ENCODE measurements at regions not wholly inside any gene's neighbourhood (a gene's known extent, or its start where the extent isn't known, plus 50 kb on each side); places are given as distances from the start of the nearest gene placed in this dataset.
A peak's percentile ranks its signal among the peaks of the same experiment; 100 is the strongest.

DNA sequence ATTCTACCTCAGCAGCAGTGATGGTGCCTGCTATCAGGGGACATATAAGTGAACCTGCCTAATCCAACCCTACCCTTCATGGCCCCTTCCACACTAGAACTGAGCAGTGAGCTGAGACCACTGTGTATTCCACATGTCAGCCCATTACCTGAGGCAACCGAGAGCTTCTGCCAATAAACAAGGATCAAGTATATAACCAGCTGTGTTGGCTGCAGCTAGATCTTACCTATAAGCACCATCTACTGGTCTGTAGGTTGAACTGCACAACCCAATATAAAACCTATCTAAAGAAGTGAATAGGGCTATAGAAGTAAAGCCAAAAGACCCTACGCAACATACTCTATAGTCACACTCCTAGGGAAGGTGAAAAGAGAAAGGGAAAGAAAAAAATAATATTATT, 376.9 kb downstream of the HHIPL2 start:
- peak; percentile 30 for DNase-seq (ENCODE audit: low spot score)

DNA sequence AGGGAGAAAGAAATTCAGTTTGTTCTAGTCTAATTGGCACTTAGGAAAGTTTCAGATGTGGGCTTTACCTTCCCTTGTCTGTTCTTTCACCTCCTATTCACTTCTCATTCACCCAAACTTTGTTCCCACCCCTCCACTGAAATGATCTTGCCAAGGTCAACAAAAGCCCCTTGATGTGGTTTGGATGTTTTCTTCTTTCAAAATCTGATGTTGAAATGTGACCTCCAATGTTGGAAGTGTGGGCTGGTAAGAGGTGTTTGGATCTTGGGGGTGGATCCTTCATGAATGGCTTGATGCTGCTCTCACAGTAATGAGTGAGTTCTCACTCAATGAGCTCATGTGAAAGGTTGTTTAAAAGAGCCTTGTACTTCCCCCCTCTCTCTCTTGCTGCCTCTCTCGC, 379.3 kb downstream of the HHIPL2 start:
- DNase-seq (ENCODE audit: low spot score): no peak

DNA sequence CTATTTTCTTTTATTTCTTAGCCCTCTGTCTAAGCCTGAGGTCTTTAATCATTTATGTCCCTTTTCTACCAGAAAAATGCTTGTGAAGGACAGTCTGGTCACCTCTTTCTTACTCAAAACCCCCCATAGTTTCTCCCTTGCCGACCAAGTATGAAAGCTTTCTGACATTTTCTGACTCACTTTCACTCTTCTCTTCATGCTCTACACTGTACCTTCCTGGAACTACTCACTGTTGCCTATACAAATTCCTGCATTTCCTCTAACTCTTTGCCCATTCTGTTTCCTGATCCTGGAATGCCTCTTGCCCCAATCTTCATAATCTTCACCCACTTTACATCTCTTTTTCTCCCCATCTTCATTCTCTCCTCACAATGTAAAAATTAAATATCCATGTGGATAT, 380.0 kb downstream of the HHIPL2 start:
- DNase-seq (ENCODE audit: low spot score): no peak

DNA sequence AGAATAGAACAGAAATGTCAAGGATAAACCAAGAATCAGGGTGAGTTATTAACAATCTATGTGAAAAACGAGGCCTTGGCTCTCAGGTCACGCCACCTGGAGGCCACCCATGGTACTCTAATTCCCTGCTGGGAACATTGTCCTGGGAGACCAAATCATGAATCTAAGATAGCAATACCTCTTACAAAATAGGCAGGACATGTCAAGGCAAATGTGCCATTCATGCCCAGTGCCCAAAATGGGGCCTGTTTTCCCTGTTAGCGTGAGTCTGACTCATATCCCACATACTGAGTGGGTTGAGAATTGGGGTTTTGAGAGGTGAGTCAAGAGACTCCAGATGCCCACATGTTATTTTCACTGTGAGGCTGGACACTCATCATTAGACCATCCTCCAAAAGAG, 380.8 kb downstream of the HHIPL2 start:
- DNase-seq (ENCODE audit: low spot score): peak; percentile 83

DNA sequence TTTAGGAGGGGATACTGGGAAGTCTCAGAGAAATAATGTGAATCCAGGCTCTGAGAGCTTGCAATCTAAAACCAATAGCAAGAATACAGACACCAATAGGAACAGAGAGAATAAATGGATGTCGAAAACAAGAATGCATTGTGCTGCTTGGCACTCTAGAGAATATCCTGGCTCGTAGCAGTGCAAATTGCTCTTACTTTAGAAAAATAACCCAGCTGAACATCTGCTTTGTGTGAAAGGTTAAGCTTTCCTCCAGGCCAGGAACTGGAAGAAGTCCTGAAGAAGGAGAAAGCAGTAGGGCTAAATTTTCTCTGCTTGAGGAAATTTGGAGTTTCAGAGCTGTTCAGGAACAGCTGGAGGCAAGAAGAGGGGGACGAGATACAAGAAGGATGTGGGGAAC, 382.3 kb downstream of the HHIPL2 start:
- DNase-seq (ENCODE audit: low spot score): no peak

DNA sequence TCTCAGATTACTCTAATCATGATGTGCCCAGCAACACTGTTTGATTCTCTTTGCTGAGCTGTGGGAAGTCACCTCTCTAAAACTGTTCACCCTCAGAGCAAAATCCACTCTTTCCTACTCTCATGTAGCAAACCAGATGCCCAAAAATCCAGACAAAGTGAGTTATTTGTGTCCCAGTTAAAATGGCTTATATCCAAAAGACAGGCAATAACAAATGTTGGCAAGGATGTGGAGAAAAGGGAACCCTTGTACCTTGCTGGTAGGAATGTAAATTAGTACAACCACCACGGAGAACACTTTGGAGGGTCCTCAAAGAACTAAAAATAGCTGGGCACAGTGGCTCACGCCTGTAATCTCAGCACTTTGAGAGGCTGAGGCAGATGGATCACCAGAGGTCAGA, 384.0 kb downstream of the HHIPL2 start:
- no peak for DNase-seq (ENCODE audit: low spot score)

DNA sequence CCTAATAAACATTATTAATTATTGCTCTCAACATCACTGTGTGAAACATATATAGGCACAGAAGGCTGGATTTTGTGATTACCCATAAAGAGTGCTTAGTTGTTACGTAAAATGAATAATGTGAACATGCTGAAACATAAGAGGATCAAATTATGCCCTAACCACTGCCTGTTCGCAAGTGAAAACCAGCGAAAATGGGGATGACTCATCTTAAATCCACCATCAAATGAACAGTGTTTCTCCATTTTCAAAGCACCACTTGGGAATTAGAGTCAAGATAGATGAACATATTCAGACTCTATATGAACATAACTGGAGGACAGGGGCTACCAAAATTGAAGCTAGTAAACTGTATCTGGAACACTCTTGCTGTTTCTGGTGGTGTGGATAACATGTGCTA, 386.2 kb downstream of the HHIPL2 start:
- DNase-seq (ENCODE audit: low spot score): no peak

DNA sequence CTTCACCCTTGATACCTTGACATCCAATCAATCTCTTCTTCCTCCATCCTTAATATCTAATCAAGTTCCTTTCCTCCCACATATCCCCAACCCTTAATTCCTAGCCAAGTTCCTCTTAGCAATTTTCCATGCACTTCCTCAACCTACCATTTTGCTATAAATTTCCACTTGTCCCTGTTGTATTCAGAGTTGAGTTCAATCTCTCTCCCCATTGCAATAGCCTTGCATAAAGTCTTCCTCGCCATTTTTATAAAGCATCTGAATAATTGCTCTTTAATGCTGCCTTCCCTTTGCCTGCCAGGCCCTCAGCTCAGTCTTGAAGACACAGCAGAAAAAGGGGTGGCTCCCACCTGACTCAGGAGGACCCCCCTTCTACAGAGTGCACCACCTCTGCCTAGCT, 390.3 kb downstream of the HHIPL2 start:
- no peak for DNase-seq (ENCODE audit: low spot score)

DNA sequence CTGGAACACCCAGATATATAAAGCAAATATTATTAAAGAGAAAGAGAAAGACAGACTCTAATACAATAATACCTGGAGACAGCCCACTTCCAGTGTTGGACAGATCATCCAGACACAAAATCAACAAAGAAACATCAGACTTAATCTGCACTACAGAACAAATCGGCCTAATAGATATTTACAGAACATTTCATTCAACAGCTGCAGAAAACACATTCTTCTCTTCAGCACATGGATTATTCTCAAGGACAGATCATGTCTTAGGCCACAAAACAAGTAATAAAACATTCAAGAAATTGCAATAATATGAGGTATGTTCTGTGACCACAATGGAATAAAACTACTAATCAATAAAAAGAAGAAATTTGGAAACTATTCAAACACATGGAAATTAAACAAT, 398.3 kb upstream of the DUSP10 start:
- no peak for DNase-seq (ENCODE audit: low spot score)

DNA sequence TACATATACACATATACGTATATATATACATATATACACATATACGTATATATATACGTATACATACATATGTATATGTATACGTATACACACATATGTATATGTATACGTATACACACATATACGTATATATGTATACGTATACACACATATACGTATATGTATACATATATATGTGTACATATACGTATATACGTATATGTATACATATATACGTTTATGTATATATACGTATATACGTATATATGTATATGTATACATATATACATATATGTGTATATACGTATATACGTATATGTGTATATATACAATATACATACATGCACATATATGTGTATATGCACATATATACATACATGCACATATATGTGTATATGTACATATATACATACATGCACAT, 396.2 kb upstream of the DUSP10 start:
- no peak for DNase-seq (ENCODE audit: low spot score)

DNA sequence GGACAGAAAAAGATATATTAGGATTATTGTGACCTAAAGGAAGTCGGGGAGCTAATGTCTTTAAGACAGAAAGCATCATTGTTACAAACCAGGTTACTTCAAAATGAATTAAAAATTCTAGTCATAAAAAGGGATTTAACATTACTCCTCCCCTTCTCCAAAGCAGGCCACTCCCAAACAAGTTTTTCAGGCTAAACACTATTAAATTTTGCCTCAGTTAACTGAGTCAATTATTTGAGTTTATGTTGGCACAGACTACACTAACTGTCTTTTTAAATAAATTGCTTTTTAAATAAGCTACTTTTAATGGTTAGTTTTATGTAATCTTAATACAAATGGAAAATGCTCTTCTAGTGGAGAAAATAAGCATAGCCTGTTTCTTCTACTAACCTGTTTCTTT, 395.0 kb upstream of the DUSP10 start:
- no peak for DNase-seq (ENCODE audit: low spot score)

DNA sequence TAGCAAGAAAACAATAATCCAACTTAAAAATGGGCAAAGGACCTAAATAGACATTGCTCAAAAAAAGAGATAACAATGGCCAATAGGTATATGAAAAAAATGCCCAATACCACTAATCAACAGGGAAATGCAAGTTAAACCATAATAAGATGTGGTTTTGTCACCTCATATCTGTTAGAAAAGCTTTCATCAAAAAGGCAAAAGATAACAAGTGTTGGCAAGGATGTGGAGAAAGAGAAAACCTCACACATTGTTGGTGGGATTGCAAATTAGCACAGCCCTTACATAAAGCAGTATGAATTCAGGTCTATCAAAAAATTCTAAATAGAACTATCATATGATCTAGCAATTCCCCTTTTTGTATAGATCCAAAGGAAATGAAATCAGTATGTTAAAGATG, 387.2 kb upstream of the DUSP10 start:
- DNase-seq (ENCODE audit: low spot score): no peak

DNA sequence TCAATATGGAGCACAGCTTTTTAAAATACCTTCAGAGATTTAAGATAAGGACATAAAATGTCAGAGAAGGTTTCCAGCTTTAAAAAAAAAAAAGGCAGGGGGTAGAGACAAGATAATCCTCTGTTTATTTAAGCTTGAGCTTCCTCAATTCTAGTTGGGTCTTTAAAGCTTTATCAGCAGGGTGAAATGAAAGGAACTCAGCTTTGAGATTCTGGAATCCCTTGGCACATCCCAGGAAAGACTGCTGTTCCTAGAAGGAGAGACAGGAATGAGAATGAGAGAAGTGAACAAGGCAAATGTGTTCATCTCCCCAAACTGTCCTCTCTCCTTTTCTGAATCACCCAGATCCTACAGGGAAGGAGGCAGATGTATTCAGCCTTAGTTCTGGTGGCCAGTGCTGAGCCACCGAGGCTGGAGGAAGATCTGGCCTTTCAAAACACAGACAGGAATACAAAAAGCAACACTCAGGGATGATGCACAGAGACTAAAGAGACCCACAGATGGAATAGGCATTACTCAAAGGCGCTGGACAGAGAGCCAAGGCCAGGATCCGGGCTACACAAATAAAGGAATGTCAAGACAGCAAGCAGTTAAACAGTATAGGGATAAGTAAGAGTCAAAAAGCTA, 385.8 kb upstream of the DUSP10 start:
- DNase-seq (ENCODE audit: low spot score): no peak

DNA sequence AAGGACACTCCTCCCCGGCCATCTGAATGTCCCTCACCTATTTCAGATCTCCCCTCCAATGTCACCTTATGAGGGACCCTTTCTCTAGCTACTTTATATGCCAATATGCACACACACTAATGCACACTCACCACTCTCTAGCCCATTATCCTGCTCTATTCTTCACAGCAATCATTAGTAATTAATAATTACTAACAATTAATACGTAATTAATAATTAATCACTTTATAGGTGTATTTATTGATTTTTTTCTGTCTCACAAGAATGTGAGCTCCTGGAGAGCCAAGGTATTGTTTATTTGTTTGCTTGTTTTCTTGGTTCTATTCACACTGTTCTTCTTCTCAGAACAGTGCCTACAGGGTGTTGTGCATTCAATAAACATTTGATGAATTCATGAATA, 385.2 kb upstream of the DUSP10 start:
- no peak for DNase-seq (ENCODE audit: low spot score)

DNA sequence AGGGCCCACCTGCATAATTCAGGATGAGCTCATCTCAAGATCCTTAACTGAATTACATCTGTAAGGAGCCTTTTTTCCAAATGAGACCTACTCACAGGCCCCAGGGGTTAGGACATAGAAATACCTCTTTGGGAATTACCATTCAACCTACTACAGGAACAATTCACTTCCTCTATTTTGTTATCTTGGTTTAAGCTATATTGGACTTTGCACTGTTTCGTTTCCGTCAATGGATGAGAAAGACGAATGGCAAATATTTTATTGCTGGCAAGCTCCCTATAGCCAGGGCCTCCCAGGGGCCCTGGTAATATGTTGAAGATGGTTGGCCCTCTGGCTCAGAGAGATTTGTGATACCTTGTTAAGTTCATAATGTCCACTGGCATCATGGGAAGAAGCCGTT, 384.2 kb upstream of the DUSP10 start:
- DNase-seq (ENCODE audit: low spot score): no peak

DNA sequence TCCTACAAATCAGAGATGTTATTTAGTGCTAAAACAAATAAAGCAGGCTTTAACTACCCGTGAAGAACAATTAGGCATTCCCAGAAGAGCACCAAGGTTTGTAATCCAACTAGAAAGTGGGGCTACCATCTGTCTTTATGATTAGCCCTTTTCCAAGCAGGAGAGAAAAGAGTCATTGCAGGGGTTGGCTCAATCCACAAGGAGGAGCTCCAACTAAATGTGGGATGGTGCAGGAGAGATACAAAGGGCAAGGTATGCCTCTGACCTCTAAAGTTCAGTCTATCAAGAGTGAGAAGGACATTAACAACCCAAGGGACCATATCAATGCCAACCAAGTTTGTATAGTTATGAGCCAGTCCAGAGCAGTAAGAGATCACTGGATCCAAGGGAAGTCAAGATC, 382.7 kb upstream of the DUSP10 start:
- no peak for DNase-seq (ENCODE audit: low spot score)

DNA sequence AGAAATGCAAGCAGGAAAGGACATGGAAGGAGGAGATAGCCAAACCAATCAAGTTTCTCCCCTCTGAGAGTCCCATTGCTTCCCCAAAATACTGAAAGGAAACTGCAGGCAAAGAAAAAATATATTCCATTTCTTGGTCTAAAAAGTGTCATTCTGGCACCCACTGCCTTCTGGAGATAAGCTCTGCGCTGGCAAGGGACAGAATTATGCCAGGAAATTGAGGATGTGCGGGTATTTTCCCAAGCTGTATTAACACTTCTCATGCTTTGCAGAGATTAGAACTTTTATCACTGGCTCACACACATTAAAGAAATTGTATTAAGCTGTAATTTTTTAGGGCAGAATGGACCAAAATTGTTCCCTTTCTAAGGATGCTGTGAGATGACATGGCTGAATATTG, 381.2 kb upstream of the DUSP10 start:
- DNase-seq (ENCODE audit: low spot score): no peak

DNA sequence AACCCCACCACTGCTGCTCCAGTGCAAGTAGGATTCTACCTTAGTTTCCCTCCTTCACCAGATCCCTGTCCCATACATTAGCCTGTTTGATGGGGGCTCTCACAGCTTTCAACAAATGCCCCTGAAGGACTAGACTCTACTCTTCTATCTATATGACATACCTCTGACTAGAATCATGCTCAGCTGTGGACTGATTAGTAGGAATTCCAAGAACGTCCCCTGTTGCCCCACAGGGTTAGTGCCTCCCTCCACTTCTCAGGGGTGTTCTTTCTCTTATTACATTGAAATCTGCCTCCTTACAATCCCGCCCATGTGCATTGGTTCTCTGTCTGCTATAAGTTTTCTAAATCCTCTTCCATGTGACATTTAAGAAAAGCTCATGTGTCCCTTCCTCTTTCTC, 375.9 kb upstream of the DUSP10 start:
- DNase-seq (ENCODE audit: low spot score): no peak

DNA sequence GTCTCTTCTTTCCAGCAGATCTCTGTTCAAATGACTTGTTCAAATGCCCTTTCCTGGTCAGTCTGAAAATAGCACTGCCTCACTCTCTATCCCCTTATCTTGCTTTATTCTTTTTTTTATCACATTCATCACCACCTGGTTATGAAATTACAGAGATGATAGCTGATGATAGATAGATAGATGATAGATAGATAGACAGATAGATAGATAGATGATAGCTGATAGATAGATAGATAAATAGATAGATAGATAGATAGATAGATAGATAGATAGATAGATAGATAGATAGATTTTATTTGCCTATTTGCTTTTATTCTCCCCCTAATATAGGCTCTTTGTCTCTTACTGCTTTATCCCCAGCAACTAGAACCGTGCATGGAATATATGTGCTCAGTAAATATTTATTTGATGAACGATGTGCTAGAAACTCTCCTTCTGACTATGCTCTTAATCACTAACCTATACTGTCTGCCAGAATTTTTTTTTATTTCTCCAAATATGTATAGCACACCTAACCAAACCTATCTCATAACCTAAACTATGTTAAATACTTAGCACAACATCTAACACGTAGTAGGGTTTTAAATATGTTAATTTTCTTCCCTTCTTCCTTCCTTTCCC, 372.8 kb upstream of the DUSP10 start:
- DNase-seq (ENCODE audit: low spot score): no peak

DNA sequence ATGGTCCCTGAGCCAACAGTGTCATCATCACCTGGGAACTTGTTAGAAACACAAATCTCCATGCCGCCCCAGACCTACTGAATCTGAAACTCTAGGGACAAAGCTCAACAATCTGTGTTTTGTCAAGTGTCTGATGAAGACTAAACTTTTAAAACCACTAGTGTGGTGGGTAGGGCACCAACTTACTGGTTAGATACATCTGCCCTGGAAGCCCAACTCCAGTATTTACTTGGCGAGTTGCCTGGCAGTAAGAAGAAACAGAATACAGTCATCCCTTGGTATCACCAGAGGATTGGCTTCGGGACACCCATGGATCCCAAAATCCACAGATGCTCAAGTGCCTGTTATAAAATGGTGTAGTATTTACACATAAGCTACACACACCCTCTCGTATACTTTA, 367.9 kb upstream of the DUSP10 start:
- no peak for DNase-seq (ENCODE audit: low spot score)

DNA sequence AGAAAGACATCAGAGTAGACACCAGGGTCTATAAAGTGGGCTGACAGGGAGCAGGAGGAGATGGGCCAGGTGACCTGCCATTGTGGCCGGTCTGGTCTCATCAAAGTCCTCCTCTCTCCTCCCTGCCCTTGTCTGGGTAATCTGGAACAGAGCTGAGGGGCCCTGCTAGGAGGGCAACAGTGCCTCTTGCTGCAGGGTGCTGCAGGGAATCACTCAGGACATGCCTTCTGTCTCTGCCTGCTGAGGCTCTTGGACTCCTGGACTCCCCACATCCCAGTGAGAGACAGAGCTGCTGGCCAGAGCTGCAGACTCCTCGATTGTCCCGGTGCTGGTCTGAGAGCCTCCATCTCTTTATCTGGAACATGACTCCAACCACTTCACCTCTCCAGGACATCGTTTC, 366.1 kb upstream of the DUSP10 start:
- DNase-seq (ENCODE audit: low spot score): no peak

DNA sequence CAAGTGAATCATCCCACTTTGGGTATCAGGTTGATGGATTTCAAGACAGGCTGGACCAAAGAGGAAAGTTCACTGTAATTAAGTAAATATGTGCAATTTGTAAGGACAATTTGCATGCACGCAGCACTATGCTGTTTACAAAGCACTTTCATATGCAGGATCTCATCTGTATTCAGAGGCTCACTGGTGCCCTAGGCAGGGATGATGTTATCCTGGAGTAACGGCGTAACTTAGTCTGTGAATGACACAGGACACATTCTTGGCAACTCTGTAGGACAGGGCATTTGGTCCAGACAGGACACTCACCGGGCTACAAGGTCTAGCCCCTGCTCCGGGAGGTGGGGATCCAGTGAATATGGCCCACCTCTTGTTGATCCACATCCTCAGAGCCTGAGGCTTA, 365.4 kb upstream of the DUSP10 start:
- DNase-seq (ENCODE audit: low spot score): no peak

DNA sequence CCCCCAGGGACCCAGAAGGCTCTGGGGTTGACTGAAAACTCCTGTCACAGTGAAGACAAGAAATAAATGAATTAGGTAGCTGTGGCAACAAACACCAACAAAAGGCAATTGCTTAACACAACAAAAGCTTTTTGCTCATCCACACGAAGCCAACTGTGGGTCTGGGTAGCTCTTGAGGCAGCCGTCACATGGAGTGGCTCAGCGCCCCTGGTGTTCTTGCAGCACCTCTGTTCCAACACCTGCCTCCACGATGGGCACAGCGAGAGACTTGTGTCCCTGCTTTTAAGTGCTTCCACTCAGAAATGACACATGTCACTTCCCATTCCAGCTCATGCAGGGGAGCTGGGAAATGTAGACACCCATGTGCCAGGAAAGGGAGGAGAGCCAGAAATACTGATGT, 364.5 kb upstream of the DUSP10 start:
- no peak for DNase-seq (ENCODE audit: low spot score)

DNA sequence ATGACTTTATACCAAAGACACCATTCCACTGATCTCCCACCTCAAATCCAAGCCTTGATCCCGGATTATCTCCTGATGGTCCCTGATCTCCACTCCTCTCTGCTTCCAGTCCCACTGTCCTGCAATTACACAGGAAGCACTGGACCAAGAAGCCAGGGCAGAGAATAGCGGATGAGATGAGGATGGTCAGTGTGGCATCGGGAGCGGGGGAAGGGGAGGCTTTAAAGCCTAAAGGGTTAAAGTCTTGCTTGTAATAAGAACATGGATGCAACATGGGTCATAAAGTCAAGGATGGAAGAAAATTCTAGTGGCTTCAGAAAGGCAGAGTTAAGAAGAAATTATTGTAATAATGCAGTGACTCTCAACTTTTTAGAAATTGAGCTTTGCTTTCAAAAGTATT, 364.0 kb upstream of the DUSP10 start:
- no peak for DNase-seq (ENCODE audit: low spot score)

DNA sequence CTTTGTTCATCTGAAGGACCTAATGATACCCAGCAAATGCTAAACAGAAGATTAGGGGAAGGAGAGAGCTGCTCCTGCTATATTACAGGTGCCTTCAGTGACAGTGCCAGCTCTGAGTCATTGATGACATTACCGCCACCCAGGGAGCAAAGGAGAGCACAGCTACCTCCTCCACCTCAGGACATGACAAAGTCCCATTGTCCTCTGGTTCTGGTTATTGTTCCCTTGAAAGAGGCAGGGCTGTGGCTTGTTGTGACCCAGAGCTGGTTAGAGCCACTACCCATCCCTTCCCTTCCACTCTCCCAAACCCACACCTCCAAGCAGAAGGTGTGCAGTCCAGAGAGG, 363.5 kb upstream of the DUSP10 start:
- DNase-seq (ENCODE audit: low spot score): no peak

Measured in AG20443 (cell line).